HG03135 (cell line): ENCODE measurements at regions not wholly inside any gene's neighbourhood (a gene's known extent, or its start where the extent isn't known, plus 50 kb on each side); places are given as distances from the start of the nearest gene placed in this dataset.

Experiments
- ATAC-seq: cut with Tn5 transposase; IDR thresholded peaks from one replicate; pipeline ENCODE4 v1.9.1; 2021; ENCODE audit warnings: mild to moderate bottlenecking, moderate library complexity; ENCODE audit not compliant: unreplicated experiment

- no peak for ATAC-seq
Measured at GRCh38 chr7:84684836-84685480, 490.4 kb upstream of the SEMA3A start.

DNA sequence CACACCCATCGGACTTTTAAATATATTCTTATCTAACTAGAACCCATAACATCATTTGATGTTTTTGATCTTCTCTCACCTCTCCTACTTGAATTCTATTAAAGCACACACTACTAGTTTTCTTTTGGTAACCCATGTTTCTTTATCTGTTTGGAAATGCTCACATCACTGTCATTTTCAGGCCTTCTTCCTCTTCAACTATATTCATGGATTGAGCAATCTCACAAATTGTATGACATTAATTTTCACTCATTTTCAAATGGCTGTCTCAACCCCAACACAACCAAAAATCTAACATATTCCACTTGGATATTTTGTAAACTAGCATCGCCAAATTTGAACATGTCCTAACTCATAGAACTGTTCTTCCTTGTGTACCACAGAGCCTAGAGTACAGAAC is 488.0 kb upstream of the SEMA3A start:
- no peak for ATAC-seq

- no peak for ATAC-seq
Measured at GRCh38 chr7:84678841-84679240, 484.3 kb upstream of the SEMA3A start.

DNA sequence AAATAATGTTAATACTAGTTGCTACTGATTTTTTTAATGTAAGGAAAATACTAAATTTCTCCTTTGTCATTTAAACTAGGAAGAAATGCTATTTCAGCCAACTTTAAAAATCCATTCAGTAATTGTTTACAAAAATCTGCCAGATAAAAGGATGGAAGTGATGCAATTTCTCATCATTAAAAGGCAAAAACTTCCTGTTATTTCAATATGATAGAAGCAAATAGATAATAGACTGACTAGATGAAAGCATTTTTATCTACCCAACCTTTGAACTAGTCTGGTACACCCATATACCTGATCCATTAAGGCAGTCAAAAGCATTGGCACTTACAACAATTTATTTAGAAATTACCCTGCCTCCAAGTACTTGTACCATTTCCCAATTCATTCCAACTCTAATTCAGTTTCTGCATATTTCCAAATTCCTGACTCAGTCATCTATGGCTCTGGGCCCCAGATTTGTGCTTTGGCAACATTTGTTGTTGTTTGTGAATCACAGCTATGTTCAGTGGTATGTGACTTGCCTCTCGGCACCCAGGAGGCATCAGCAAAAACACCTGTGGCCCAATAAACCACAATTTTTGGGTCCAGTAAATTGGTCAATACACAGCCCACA is 482.6 kb upstream of the SEMA3A start:
- ATAC-seq: no peak

DNA sequence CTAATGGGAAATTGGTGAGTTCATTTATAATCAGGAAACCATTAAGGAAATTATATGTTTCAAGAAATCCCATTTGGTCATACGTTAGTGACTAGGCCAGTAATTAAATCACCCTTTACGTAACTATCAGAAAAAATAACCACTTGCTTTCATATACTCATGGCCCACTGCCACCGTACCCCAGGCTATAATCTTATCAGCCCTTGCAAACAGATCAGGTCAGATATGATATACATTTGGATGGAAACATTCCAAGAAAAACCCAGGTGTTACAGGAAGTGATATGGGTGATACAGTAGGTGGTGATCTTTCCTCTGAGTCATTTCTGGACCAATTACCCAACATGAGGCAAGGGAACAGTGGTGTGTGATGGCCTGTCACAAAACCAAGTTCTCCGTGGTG is 481.0 kb upstream of the SEMA3A start:
- no peak for ATAC-seq

DNA sequence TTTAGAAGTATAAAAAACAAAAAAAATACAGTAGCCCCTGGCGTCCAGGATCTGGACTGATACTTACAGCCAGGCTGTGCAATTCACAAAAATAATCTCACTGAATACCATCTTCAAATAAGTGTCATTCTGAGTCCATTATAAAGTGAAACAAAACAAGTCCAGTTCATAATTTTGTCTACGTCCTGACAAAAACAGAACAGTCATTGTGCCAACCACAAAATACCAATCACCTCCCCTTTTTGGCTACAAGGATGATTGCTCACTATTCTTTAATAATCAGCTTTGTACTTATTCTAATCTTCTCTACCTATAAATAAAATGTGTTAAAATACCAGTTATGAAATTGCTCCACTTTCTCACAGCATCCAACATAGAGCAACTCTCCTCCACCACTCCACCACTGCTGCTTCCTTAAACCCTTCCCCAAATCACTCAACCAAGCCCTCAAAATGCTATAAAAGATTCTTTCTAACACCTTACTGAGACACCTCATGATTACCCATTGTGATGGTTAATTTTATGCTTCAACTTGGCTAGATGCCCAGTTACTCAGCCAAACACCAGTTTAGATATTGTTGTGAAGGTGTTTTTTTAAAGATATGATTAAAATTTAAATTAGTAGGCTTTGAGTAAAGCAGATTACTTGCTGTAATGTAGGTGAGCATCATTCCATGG is 479.8 kb upstream of the SEMA3A start:
- no peak for ATAC-seq

- ATAC-seq: no peak
Measured at GRCh38 chr7:84669177-84669732, 474.7 kb upstream of the SEMA3A start.

DNA sequence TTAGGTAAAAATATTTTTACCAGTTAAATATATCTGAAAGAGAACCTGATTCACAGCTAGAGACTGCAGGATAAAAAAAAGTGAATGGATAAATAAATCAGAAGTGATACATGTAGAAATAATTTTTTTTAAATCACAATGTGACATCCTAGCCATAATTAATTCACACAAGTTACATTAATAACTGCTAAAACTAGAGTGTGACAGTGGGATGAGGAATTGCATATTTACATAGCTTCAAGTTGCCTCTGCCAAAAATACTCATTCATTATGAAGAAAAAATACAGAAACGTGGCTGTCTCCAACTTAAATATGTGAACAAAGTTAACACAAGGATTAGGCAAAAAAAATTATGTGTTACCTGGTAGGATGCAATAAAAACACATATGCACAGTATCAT is 473.5 kb upstream of the SEMA3A start:
- no peak for ATAC-seq

DNA sequence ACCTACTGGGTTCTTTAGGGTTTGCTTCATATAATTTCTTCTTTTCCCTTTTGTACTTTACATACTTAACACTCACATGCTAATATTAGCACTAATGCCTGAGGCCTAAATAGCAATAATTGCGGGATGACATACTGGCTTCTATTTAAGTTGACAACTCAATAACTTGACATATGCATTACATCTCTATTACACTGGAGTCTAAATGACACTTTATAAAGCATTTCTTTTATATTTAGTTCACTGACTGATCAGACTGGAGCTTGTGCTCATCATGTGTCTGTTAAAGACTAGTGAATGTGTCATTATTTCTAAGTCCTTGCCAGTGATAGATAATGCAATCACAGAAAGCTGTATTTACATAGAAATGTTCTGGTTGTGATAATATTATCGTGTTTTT is 472.1 kb upstream of the SEMA3A start:
- no peak for ATAC-seq

GRCh38 chr7:84665339-84665738 is 470.8 kb upstream of the SEMA3A start:
- ATAC-seq: no peak

- no peak for ATAC-seq
Measured at GRCh38 chr7:84664626-84665025, 470.0 kb upstream of the SEMA3A start.

GRCh38 chr7:84663224-84663623 is 468.6 kb upstream of the SEMA3A start:
- ATAC-seq: no peak

DNA sequence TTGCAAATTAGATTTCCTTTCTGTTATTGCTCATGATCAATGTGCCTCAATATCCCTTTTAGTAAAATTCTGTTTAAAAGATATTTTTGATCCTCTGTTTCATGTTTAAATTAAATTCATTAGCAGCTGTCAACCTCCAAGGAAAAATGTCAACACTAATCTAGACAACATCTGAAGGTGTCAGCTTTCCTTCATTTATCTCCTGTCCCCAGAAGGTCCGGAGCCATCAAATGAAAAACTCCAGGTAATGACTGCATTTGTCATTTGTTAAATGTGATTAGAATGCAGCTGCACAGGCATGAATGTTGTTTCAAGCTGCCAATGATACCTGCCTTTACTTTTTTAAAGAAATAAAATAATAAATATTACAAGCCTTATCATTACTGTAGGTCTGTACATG is 463.7 kb upstream of the SEMA3A start:
- no peak for ATAC-seq

GRCh38 chr7:84654273-84654672 is 459.7 kb upstream of the SEMA3A start:
- ATAC-seq: no peak

GRCh38 chr7:84651876-84652275 is 457.3 kb upstream of the SEMA3A start:
- ATAC-seq: no peak

GRCh38 chr7:84647797-84648757 is 453.5 kb upstream of the SEMA3A start:
- ATAC-seq: no peak

DNA sequence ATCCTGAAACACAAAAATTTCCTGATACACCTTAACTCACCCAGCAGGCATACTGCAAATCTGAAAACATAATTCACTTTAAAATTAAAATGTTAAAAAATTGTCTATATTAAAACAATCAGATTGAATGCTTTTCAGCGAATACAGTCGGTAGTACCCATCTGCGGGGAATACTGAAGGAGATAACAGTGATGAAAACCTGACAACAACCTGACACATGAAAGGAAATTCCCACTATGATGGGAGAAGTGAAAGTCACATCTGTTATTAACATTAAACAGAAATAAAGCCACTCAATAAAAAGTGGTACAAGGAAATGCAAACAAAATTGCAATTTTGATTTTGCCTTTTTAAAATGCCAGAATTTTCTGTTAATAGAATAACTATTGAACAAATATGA is 448.0 kb upstream of the SEMA3A start:
- no peak for ATAC-seq

DNA sequence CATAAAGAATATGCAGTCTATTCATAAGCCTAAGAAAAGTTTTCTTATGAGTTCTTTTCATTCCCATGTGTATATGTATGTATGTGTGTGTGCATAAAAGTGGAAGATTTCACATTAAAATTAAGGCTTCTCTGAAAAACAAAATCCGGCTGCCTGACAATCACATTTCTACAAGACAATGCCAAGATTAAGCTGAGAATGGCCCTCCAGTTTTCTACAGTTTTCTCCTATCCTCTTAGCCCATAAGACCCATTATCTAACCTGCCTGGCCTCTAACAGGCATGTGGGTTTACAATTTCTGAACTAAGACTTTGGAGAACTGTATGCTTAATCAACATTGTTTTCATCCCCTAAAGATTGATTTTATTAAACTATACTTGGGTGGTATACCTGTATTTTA is 446.0 kb upstream of the SEMA3A start:
- ATAC-seq: no peak

DNA sequence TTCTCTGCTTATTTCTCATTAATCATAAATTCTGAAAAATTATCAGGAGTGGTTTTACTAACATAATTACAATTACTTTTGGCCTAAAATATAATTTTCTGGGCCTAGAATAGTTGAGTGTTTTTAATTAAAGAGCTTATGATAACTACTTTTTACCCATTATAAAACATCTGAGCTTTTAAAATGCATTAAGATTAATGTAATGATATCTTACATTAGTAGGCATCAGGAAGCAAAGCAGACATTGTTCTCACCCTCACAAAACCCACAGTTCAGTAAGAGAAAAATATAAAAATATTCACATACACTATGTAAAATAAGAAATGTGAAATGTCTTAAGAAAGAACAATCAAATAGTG is 443.7 kb upstream of the SEMA3A start:
- ATAC-seq: no peak

DNA sequence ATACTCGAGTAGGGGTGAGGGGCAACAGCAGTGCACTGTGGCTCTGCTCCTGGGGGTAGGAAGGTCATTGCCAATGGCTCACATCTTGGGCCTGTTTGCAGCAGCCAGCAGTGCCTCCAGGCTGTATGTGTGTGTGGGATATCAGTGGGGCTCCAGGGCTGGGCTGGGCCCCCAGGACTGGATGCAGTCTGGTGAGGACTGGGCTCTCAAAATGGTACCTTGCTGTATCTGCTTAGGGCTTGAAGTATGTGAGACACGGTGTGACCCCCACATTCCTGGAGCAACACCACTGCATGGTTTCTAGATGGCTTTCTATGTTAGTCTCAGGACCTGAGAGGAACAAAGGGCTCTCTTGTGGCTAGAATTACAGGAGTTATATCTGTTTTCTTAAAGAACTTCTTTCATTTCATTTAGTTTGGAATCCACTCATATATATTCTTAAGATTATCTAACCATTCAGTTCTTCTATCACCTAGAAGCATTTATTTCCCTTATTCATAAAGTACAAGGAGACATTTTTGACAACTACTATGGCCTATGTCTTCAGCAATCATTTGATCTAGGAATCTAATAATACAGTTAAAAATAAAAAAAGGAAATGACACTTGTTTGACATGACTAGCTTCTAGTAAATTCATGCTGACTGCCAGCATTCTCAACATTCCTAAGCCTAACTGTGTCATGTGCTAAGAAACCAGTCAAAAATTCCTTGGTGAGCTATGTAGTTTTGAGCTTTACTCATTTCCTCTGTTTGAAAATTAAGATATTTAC is 443.2 kb upstream of the SEMA3A start:
- no peak for ATAC-seq
